HG03354 (cell line): ENCODE measurements at regions not wholly inside any gene's neighbourhood (a gene's known extent, or its start where the extent isn't known, plus 50 kb on each side); places are given as distances from the start of the nearest gene placed in this dataset.

ENCODE experiments used
- ATAC-seq: cut with Tn5 transposase; IDR thresholded peaks from one replicate; pipeline ENCODE4 v1.9.1; 2021; ENCODE audit warnings: mild to moderate bottlenecking; ENCODE audit not compliant: unreplicated experiment, poor library complexity, severe bottlenecking

DNA sequence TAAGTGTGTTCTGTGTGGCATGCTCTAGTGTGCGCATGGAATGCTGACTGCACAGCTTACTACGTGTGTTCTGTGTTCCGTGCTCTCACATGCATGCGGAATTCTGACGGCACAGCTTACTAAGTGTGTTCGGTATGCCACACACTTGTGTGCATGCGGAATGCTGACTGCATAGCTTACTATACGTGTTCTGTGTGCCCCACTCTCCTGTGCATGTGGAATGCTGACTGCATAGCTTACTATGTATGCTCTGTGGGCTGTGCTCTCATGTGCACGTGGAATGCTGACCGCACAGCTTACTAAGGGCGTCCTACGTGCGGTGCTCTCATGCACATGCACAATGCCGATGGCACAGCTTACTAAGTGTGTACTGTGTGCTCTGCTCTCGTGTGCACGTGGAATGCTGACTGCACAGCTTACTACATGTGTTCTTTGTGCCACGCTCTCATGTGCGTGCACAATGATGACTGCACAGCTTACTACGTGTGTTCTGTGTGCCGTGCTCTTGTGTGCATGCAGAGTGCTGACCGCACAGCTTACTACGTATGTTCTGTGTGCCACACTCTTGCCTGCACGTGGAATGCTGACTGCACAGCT, 548.9 kb downstream of the IRX1 start:
- no peak for ATAC-seq

DNA sequence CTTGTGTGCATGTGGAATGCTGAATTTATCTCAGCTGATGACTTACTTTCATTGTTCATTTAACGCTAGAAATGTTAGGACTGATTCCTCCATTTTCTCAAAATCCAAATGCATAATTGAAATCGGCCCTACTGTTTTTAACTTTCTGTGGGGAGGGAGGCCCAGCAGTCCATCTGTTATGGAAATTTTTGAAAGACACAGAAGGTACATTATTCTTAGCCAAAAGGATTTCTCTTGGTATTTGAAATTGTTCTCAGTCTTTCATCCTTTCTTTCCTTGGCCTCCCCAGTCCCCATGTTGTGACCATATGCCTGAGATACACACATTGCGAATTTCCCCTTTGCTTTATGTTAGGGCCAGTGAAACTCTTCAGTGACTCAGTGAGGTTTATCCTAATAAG, 549.9 kb downstream of the IRX1 start:
- ATAC-seq: no peak

DNA sequence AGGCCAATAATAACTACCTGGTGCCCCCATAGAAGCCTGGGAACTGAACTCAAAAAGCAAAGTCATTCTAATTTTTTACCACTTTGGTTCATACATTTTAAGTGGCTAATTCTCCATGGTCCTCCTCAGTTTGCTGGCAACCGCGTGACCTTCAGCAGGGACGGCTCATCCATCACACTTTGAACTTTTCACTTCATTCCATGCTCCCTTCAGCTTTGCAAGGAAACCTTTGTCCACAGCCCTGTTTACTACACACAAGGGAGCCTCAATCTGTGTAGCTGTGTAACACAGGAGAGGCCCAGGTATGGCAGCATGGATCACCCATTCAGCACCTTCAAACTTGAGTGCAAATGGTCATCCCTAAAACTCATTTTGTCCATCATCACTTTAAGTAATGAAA, 552.4 kb downstream of the IRX1 start:
- no peak for ATAC-seq

DNA sequence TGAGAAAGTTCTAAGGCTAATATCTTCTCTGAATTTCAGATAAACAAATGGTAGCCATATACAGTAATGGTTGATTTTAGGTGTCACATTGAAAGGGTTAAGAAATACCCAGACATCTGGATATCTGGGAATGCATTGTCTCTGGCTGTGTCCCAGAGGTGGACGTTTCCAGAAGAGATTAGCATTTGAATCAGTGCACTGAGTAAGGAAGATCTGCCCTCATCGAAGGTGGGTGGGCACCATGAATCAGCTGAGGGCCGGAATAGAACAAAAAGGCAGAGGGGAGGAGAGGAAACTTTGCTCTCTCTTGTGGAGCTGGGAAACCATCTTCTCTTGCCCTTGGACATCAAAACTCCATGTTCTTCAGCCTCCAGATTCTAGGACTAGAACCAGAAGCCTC, 554.4 kb downstream of the IRX1 start:
- no peak for ATAC-seq

DNA sequence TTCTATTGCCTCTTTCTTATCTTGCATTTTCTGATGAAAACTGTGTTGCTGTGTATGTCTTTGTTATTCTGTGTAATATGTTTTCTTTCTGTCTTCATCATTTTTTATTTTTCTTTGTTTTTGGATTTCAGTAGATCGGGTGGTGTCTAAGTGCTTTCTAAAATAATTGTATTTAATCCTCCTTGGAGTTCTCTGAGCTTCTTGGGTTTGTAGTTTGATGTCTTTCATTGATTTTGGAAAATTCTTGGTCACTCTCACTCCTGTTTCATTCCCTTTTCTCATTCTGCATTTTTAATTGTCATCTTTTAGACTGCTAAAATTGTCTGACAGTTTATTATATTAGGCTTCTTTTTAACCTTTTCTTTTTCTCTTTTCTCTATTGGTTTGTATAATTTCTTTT, 560.5 kb downstream of the IRX1 start:
- ATAC-seq: no peak

DNA sequence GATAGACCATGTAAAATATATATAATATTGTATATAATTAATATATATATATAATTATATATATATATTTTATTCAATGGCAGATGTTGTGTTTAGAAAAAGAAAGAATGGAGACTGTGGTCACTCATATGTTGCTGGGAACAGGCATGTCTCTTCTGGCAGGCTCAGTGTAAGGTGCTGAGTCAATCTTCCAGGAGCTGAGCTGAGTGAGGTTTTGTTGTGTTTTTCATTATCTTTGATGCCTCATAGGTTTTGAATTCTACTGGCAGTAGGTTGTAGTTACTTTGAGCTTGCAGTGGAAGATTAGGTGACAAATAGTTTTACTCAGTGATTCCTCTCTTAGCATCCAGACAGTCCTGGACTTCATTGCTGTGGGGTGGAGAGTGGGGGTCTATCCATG, 561.3 kb downstream of the IRX1 start:
- ATAC-seq: no peak

DNA sequence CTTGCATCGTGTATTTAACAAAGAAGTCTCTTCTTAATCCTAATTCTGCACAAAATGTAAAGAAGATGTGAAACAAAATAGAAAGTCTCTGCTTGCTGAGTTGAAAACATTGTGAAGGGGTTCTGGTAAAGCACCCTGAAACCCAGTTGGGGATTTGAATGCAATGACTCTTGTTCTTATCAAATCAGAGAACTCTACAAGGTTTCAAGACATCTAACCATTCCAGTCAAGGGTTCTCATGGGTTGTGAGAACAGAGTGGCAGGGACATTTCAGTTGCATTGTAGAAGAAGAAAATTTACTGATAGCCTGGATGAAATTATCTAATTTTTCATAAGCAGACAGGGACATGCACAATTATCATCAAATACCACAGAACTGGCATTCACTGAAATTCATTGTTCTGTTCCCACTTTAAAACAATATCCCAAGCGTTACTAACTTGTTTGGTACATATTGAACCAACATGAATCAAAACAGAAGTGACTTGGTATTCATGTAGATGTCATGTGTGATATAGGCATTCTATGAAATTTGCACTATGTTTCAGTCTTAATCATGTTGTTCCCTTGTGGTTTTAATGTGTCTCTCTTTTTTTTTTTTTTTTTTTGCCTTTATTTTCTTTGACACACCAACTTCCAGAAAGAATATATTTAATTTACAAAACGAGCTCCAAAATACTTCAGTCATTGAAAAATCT, 563.3 kb downstream of the IRX1 start:
- no peak for ATAC-seq

DNA sequence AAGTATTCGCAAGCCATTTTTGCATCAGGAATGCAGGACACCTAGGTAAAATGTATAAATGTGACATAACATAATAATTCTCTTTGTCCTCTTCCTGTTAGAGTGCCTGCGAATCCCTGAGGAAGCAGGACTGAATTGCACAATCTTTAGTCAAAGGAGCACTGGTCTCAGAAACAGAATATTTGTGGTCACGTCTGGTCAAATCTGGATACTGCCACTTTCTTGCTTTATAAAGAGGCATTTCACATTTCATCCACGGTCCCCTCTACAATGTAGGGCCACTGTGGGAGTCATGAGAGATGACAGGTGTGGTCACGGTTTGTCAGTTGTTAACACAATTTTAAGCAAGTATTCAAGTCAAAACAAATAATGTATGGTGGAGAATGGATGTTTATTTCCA, 564.0 kb downstream of the IRX1 start:
- ATAC-seq: no peak

DNA sequence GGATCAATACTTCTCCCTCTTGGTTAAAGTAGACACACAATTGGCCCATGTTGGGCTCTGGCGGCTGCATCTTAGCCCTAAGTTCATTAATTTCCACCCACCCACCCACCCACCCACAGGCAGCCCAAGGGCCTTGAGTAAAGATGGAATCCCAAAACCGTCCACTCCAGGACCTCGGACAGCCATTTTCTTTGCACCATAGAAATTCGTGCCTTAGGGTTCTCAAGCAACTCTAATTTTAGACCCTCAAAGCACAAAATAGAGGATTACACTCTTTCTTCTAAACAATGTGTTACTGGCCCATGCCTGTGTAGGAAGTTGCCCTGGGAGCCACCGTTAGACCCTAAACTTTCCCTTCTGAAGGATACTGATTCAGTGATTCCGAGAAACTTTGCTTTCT, 568.5 kb downstream of the IRX1 start:
- ATAC-seq: no peak

DNA sequence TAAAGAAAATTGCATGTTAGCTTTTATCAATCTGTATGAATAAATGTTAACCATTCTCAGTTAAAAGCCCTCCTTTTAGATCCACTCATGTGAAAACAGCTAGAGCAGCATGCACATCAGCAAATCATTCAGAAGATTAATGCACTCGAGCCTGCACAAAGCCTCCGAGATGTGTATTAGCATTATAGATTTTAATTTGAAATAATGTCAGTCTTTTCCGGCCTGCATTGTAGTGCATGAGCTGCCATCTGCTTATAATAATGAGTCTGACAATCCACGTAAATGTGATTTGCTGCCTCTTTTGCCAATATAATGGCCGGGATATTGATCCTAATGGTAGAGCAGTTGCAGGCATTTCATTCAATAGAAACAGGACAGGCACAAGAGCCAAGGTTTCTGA, 585.1 kb downstream of the IRX1 start:
- ATAC-seq: no peak

DNA sequence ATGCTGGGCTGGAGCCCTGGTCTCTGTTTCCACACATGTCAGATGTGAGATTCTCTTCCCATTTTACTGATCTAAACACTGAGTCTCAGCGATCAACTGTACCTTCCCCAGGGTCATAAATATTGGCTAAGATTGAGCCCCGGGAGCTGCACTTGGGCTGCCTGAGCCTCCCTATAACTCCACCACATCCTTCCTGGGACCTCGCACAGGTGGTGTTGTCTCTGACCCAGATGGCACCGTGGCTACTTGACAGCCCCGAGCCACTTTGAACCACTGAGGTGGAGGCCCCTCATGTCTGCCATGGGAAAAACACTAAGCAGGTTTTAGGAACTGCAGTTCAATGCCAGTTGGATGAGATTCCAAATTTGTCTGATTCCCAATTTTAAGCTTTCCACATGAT, 586.5 kb downstream of the IRX1 start:
- ATAC-seq: no peak

DNA sequence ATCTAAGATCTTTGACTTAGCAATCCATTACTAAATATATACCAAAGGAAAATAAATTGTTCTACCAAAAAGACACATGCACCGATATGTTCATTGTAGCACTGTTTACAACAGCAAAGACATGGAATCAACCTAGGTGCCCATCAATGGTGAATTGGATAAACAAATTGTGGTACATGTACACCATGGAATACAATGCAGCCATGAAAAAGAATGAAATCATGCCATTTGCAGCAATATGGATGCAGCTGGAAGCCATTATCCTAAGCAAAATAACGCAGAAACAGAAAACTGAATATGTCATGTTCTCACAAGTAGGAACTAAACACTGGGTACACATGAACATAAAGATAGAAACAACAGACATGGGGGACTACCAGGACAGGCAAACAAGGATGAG, 589.5 kb downstream of the IRX1 start:
- ATAC-seq: no peak

DNA sequence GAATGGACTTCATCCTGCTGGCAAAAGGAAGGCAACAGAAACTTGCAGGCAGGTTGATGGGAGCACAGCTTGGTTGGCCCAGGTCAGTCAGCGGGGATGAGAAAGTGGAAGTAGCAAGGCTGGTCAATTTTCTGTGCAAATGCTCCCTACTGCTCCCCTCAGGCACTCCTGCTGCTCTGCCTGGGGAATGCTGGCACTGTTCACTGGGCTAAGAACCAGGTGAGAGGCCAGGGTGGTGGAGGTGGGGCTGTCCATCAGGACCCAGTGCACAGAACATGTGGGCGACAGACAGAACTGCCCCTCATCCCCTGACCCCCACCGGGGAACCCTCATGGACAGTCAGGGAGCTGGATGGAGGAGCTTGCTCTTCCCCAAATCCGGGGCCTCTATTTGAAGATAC, 593.1 kb downstream of the IRX1 start:
- no peak for ATAC-seq

DNA sequence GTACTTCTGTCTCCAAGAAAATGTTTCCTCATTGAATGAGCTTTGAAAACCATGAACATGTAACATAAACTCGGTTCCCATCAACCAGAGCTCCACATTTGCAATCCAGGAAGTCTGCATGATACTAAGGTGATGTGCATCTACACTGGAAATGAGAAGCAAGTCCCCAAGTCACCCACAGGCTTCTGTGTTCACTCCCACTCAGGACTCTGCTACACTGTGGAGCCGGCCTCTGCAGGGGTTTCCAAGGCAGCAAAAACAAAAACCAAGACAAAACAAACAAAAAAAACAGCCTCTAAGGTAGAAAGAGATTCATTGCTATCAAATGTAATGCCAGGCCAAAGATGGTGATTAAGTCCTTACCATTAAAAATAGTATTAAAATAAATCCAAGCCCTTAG, 593.7 kb downstream of the IRX1 start:
- no peak for ATAC-seq

DNA sequence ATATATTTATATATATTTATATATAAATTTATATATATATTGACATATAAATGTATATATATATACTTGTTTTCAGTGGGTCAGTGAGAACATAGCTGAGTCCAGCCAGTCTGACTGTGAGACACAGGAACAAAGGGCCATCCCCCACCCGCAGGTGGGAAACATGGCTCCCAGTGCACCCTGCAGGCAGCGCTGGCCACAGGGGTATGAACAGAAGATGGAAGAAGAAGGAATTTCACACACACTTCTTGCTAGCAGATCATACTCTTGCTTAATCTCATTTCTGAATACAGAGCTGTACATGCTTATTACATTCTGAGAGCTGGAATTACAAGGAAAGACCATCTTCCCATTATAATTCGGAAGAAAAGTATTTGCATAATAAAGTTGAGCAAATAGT, 595.4 kb downstream of the IRX1 start:
- ATAC-seq: no peak

DNA sequence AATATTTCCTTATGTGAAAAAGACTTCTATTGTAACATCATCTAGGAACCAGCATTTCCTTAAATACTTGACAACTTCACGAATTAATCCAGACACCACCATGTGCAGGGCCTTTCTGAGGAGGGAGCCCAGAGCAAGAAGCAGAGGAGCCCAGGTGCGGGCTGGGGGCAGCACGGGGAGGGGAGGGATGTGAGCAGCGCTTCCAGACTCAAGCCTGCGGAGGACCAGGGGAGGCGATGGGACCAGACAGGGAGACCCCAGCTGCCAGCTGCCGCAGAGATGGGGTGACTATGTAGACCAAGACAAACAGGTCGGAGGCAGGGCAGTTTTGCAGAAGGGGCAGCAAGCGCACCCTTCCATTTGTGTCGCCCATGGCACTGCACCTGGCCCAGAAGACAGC, 596.1 kb downstream of the IRX1 start:
- ATAC-seq: no peak

DNA sequence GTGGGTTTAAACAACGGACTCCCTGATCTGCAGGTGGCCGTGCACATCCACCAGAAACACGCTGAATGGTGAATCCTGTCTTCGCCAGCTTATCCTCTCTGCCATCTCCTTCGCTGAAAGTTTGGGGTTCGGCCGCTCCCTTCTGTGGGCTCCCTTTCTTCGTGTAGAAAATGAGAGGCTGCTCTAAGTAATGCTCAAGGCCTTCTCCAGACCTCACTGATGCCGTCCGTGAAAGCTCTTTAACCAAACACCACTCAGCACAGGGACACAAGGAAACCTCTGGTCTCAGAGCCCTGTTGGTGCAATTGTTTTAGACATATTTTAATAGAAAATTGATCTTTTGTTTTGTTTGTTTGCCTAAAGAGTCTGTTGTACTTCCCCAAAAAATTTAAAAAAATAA, 596.5 kb downstream of the IRX1 start:
- ATAC-seq: no peak

DNA sequence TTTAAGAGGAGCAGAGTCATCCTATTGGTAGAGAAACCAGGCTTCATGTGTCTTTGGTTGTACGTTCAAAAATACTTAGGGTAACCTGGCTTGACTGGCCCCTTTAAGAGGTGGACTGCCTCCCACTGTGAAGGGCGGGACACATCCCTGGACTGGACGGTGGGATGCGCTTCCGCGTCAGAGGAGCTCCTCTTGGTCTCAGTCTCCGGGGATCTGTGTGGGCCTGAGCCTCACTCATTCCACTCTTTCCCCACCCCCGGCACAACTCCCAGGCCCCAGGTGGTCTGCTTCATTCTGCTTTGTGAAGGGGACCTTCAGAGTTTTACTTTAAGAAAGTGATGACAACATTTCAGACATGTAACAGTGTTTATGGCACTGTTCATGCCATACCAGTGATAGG, 601.1 kb downstream of the IRX1 start:
- ATAC-seq: no peak

DNA sequence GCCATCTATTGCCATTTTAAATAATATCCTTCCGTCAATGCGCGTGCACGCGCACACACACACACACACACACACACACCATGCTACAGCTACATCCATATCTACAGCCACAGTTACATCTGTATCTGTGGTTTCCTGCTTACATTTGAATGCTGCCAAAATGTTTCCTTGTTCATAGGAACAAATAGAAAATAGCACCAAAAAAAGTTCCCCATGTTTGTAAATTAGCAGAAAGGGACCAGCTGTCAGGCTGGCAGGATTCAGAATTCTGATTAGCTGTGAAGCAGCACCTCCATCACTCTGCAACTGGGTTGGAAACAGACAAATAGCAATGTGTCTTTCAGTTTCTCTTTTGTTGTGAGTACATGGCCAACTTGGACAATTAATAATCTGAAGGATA, 601.5 kb downstream of the IRX1 start:
- ATAC-seq: no peak

DNA sequence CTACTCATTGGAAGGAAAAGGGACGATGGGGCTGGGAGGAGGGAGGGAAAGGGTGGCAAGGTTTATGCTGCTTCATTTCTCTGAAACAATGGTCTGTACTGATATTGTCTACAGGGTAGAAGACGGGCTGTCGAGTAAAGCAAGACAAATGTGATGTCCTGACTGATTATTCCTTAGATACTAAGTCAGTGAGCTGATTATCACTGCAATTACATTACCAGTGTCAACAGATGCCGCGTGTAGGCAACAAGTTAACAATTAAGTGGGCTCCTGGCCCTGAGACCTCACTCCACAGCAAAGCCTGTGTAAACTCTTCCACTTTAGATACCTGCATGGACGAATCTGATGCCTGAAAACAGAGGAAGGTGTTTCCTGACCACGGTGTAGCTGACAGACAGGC, 602.8 kb downstream of the IRX1 start:
- no peak for ATAC-seq

DNA sequence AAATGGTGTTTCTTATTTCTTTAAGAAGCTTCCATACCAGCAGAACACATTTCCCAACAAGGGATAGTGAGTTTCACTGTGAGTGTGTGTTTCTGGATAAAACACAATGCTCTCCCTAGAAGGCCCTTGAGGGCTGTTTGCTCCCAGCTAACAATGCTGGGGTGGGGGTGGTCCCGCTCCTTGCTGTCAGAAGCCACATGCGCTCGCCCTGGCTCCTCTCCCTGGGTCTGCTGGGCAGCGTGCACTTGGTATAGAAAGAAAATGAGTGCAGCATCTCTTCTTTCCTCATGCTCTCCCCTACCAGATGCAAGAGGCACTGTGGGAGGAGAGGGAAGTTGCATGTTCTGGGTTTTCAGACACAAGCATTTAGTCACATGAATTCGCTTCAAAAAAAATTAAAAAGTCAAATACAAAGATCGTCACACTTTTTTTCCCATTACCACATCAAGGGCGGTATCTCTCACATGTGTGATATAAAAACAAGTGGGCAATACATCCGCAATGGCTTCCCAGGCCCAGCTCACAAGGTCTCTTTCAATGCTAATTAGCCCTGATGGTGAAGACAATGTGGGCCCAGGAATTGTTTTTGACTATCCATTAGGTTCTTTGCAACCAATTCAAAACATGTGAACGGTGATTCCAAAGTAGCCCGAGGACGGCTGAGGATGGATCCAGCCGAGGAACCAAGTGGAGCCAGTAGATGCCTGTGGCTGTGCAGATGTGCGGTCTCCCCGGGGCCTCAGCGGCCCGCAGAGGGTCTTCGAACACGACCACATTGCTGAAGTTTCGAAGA, 603.6 kb downstream of the IRX1 start:
- ATAC-seq: no peak
